H1 (cell line): ENCODE measurements at regions not wholly inside any gene's neighbourhood (a gene's known extent, or its start where the extent isn't known, plus 50 kb on each side); places are given as distances from the start of the nearest gene placed in this dataset.

ENCODE experiments used
- CTCF ChIA-PET: fragments of 300-600 bp; sonication (Branson Sonifier 250); formaldehyde crosslinking; loops from one replicate; lab custom pipeline; 2021; ENCODE audit not compliant: partially characterized antibody; lab: Charles Lee
- POLR2A ChIA-PET: fragments of 300-600 bp; sonication (Branson Sonifier 250); formaldehyde crosslinking; loops from one replicate; lab custom pipeline; 2021; ENCODE audit warnings: inconsistent platforms; ENCODE audit not compliant: partially characterized antibody; lab: Charles Lee
- DNase-seq, 2 experiments: peaks; one replicate each; pipeline versions ENCODE4 v3.0.0 to v3.0.0-alpha.2; 2010 to 2022; ENCODE audit warnings: low spot score in 2 of 2, low read depth in 1 of 2, mixed read lengths in 1 of 2
- FAIRE-seq: peaks from 2 replicates; lab custom pipeline; 2011; peaks lifted over from hg19 to GRCh38; lab: Jason Lieb, UNC
- H2AFZ ChIP-seq: 2 replicates; pipeline ENCODE4 v1.8.1; 2012; ENCODE audit warnings: low read length, inconsistent platforms
- H2AK5ac ChIP-seq: 2 replicates; pipeline ENCODE4 v1.6.1; 2013; ENCODE audit warnings: low read depth, low read length
- H2BK120ac ChIP-seq: replicated peaks from 2 replicates; pipeline ENCODE3; 2013; ENCODE audit warnings: low read depth, low read length, inconsistent platforms
- H2BK12ac ChIP-seq: 2 replicates; pipeline ENCODE4 v1.6.1; 2013; ENCODE audit warnings: low read depth, low read length
- H2BK15ac ChIP-seq: 2 replicates; pipeline ENCODE4 v1.6.1; 2013; ENCODE audit warnings: low read length
- H2BK20ac ChIP-seq: 2 replicates; pipeline ENCODE4 v1.6.1; 2013; ENCODE audit warnings: low read length
- H2BK5ac ChIP-seq: 2 replicates; pipeline ENCODE4 v1.6.1; 2013; ENCODE audit warnings: low read depth, low read length
- H3K14ac ChIP-seq: 2 replicates; pipeline ENCODE4 v1.6.1; 2013; ENCODE audit warnings: inconsistent platforms; ENCODE audit not compliant: insufficient read length
- H3K18ac ChIP-seq: 2 replicates; pipeline ENCODE4 v1.6.1; 2013; ENCODE audit warnings: low read length; ENCODE audit errors: extremely low read depth
- H3K23ac ChIP-seq: 2 replicates; pipeline ENCODE4 v1.6.1; 2013; ENCODE audit warnings: inconsistent platforms; ENCODE audit not compliant: insufficient read length
- H3K23me2 ChIP-seq: 2 replicates; pipeline ENCODE4 v1.6.1; 2013; ENCODE audit warnings: low read depth, low read length
- H3K27ac ChIP-seq: 2 replicates; pipeline ENCODE4 v1.6.1; 2011; ENCODE audit warnings: low read depth, low read length, inconsistent platforms
- H3K27me3 ChIP-seq, 4 experiments: replicated peaks in 1 of 4; 1 replicate in 1 of 4; 2 replicates in 3 of 4; pipeline versions ENCODE4 v1.6.1 to v1.8.1; 2011 to 2013; ENCODE audit warnings: low read length in 3 of 4, mild to moderate bottlenecking in 3 of 4, inconsistent platforms in 2 of 4, mixed read lengths in 2 of 4, moderate library complexity in 1 of 4; ENCODE audit not compliant: control insufficient read depth in 3 of 4, insufficient read depth in 3 of 4; ENCODE audit errors: extremely low read depth in 1 of 4
- H3K36me3 ChIP-seq, 4 experiments: 2 replicates each; pipeline versions ENCODE4 v1.6.1 to v1.8.1; 2011 to 2013; ENCODE audit warnings: mild to moderate bottlenecking in 4 of 4, low read length in 3 of 4, moderate library complexity in 2 of 4, control low read depth in 1 of 4, inconsistent platforms in 1 of 4; ENCODE audit not compliant: insufficient read depth in 4 of 4, control insufficient read depth in 2 of 4
- H3K4ac ChIP-seq: replicated peaks from 2 replicates; pipeline ENCODE3; 2013; ENCODE audit warnings: low read length, low read depth, mixed read lengths, inconsistent platforms; ENCODE audit not compliant: insufficient read length
- H3K4me1 ChIP-seq, 4 experiments: replicated peaks in 1 of 4; 1 replicate in 1 of 4; 2 replicates in 3 of 4; pipeline versions ENCODE4 v1.6.1 to v1.8.1; 2011 to 2013; ENCODE audit warnings: low read length in 3 of 4, inconsistent platforms in 2 of 4, mixed read lengths in 1 of 4; ENCODE audit not compliant: insufficient read depth in 4 of 4, control insufficient read depth in 3 of 4
- H3K4me2 ChIP-seq, 2 experiments: 2 replicates each; pipeline versions ENCODE4 v1.6.1 to v1.8.1; 2011 to 2013; ENCODE audit warnings: low read depth in 2 of 2, low read length in 2 of 2, control low read depth in 1 of 2, inconsistent platforms in 1 of 2, mild to moderate bottlenecking in 1 of 2; ENCODE audit not compliant: insufficient read depth in 1 of 2
- H3K4me3 ChIP-seq, 4 experiments: fragments of 200-600, 300-600 bp in 1 of 4; sonication (generic), shearing (Covaris generic), sonication (Bioruptor Twin) in 1 of 4; 2 replicates each; pipeline versions ENCODE4 v1.5.1 to v1.8.1; 2011 to 2016; ENCODE audit warnings: low read length in 4 of 4, low read depth in 3 of 4, control low read depth in 2 of 4, inconsistent platforms in 2 of 4, mild to moderate bottlenecking in 2 of 4, mixed read lengths in 1 of 4, moderate library complexity in 1 of 4; ENCODE audit not compliant: insufficient read depth in 2 of 4; ENCODE audit errors: extremely low read depth in 1 of 4
- H3K56ac ChIP-seq: replicated peaks from 2 replicates; pipeline ENCODE3; 2013; ENCODE audit warnings: low read depth, mild to moderate bottlenecking, mixed read lengths, low read length, inconsistent platforms; ENCODE audit not compliant: insufficient read length
- H3K79me1 ChIP-seq: 2 replicates; pipeline ENCODE4 v1.6.1; 2013; ENCODE audit warnings: low read depth, low read length, control low read depth
- H3K79me2 ChIP-seq, 2 experiments: 2 replicates each; pipeline versions ENCODE4 v1.6.1 to v1.8.1; 2012 to 2013; ENCODE audit warnings: low read length in 2 of 2, mild to moderate bottlenecking in 2 of 2, inconsistent platforms in 1 of 2; ENCODE audit not compliant: insufficient read depth in 2 of 2, control insufficient read depth in 1 of 2
- H3K9ac ChIP-seq, 4 experiments: replicated peaks in 1 of 4; 1 replicate in 1 of 4; 2 replicates in 3 of 4; pipeline versions ENCODE4 v1.6.1 to v1.8.1; 2011 to 2013; ENCODE audit warnings: low read depth in 3 of 4, low read length in 3 of 4, control low read depth in 2 of 4, mild to moderate bottlenecking in 2 of 4, moderate library complexity in 2 of 4, inconsistent platforms in 1 of 4; ENCODE audit errors: extremely low read depth in 1 of 4
- H3K9me3 ChIP-seq, 2 experiments: 2 replicates each; pipeline versions ENCODE4 v1.6.1 to v1.8.1; 2012 to 2013; ENCODE audit warnings: mild to moderate bottlenecking in 2 of 2, moderate library complexity in 2 of 2, control low read depth in 1 of 2, inconsistent platforms in 1 of 2, low read depth in 1 of 2, low read length in 1 of 2, mixed read lengths in 1 of 2; ENCODE audit not compliant: insufficient read depth in 2 of 2
- H4K20me1 ChIP-seq, 2 experiments: replicated peaks in 1 of 2; 2 replicates each; pipeline versions ENCODE3 to v1.8.1; 2011 to 2013; ENCODE audit warnings: inconsistent platforms in 2 of 2, low read length in 2 of 2, mild to moderate bottlenecking in 1 of 2; ENCODE audit not compliant: insufficient read depth in 2 of 2, control insufficient read depth in 1 of 2
- H4K5ac ChIP-seq: 2 replicates; pipeline ENCODE4 v1.6.1; 2013; ENCODE audit warnings: low read length, low read depth, mixed read lengths, inconsistent platforms; ENCODE audit not compliant: insufficient read length
- H4K8ac ChIP-seq: 2 replicates; pipeline ENCODE4 v1.8.0; 2013; ENCODE audit warnings: mild to moderate bottlenecking, moderate library complexity, low read length, inconsistent platforms; ENCODE audit not compliant: insufficient read depth; ENCODE audit errors: extremely low read depth
- H4K91ac ChIP-seq: replicated peaks from 2 replicates; pipeline ENCODE3; 2013; ENCODE audit warnings: low read length, mixed read lengths, inconsistent platforms; ENCODE audit not compliant: insufficient read length
- POU5F1 ChIP-seq: IDR thresholded peaks from 2 replicates; pipeline ENCODE4 v1.6.1; 2011; ENCODE audit warnings: low read depth, mild to moderate bottlenecking, low read length, moderate library complexity
- WGBS, 2 experiments: shearing (Covaris generic) in 1 of 2; methylation state at CpG; one replicate each; pipeline versions ENCODE4 v1.1.6 to v1.1.7; 2013 to 2015; ENCODE audit warnings: low lambda C conversion rate in 2 of 2, mixed read lengths in 2 of 2, inconsistent platforms in 1 of 2, low coverage in 1 of 2, missing lambda C conversion rate in 1 of 2; ENCODE audit not compliant: insufficient replicate concordance in 2 of 2, insufficient coverage in 1 of 2, insufficient read length in 1 of 2; ENCODE audit errors: extremely low coverage in 1 of 2, missing lambda C conversion rate in 1 of 2; 5-methylcytosine and 5-hydroxymethylcytosine counted together

- Histone ChIP-seq H3K4me2 (no peak overlapping the region), H3K27me3 (no peaks in the 10 kb centered on the region), H3K4me3 (no peak overlapping the region), H3K36me3 (no peaks in the 10 kb centered on the region), H2BK5ac (no peak overlapping the region), H3K14ac (no peak overlapping the region), H3K79me2 (no peaks in the 10 kb centered on the region), H3K18ac (no peak overlapping the region), H4K20me1 (no peaks in the 10 kb centered on the region), H3K9ac (no peak overlapping the region), H2AK5ac (no peak overlapping the region), H3K9me3 (no peaks in the 10 kb centered on the region), H3K4ac (no peak overlapping the region), H2BK12ac (no peak overlapping the region), H4K8ac (no peak overlapping the region), H2BK120ac (no peak overlapping the region), H2BK20ac (no peak overlapping the region), H3K4me1 (peaks cover 2 to 7% (median 5%) of the 10 kb centered on the region in 4 experiments; a peak in 4 of 7 replicates), H4K91ac (no peak overlapping the region), H3K56ac (no peak overlapping the region), H3K27ac (no peak overlapping the region), H2AFZ (no peak overlapping the region), H3K23me2 (0 out of 2 replicates have a peak, but pooled peaks cover 3% of the 10 kb centered on the region), H3K79me1 (no peaks in the 10 kb centered on the region), H4K5ac (no peak overlapping the region), H2BK15ac (no peak overlapping the region), H3K23ac (no peak overlapping the region)
- no peak for DNase-seq
- POLR2A ChIA-PET, result no interaction called here
- no peak for FAIRE-seq
- 89% methylated on average over 4 of the region's 4 CpGs; no CpG with 5 or more reads in 1 of the 2 experiments for WGBS, 2 experiments
- CTCF ChIA-PET, result interaction anchor here (1.3 kb wide), 1 partner anchor 939 kb away, joined by 4 read pairs; no protein-coding TSS in a partner anchor
- TF ChIP-seq POU5F1, result no peak
Observed at GRCh38 chr5:87751824-87752223, 339.1 kb upstream of the CCNH start.
